HL-60 (cell line): ENCODE measurements at regions not wholly inside any gene's neighbourhood (a gene's known extent, or its start where the extent isn't known, plus 50 kb on each side); places are given as distances from the start of the nearest gene placed in this dataset.

ENCODE experiments used
- GABPA ChIP-seq: IDR thresholded peaks from 2 replicates; pipeline ENCODE4 v1.6.1; 2012; ENCODE audit warnings: low read depth
- TF ChIP-seq, protein P1 (sequence below): IDR thresholded peaks from one replicate; pipeline ENCODE4 v1.5.1; 2011; ENCODE audit warnings: low read length, control low read depth, inconsistent platforms; ENCODE audit not compliant: insufficient read depth

DNA sequence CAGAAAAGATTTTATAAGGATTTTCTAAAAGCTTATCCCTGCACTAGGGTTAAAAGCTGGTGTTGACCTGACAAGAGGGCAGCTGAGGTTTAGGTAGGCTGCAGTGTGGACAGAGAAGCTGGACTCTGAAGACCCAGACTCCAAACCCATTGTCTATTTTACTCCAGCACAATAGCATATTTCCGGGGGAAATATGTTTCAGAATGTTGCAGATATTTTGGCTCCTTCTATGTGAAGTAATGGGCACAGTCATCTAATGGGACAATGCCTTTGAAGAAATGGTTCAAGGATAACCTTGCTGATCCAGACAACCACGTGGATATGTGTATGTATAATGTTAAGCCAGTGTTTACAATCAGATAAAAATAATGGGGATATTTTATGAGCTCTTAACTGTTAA lies 173.8 kb upstream of the TSC22D1 start:
- TF ChIP-seq GABPA: no peak
- TF ChIP-seq, protein P1, sequence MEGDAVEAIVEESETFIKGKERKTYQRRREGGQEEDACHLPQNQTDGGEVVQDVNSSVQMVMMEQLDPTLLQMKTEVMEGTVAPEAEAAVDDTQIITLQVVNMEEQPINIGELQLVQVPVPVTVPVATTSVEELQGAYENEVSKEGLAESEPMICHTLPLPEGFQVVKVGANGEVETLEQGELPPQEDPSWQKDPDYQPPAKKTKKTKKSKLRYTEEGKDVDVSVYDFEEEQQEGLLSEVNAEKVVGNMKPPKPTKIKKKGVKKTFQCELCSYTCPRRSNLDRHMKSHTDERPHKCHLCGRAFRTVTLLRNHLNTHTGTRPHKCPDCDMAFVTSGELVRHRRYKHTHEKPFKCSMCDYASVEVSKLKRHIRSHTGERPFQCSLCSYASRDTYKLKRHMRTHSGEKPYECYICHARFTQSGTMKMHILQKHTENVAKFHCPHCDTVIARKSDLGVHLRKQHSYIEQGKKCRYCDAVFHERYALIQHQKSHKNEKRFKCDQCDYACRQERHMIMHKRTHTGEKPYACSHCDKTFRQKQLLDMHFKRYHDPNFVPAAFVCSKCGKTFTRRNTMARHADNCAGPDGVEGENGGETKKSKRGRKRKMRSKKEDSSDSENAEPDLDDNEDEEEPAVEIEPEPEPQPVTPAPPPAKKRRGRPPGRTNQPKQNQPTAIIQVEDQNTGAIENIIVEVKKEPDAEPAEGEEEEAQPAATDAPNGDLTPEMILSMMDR: no peak
